H9 (cell line): ENCODE measurements at regions not wholly inside any gene's neighbourhood (a gene's known extent, or its start where the extent isn't known, plus 50 kb on each side); places are given as distances from the start of the nearest gene placed in this dataset.

ENCODE experiments used
- DNase-seq: peaks from one replicate; pipeline ENCODE4 v3.0.0-alpha.2; 2017
- H2AFZ ChIP-seq: one replicate; pipeline ENCODE4 v1.6.1; 2013; ENCODE audit warnings: mild to moderate bottlenecking, low read length, control low read depth, moderate library complexity
- H2AK5ac ChIP-seq: 2 replicates; pipeline ENCODE4 v1.6.1; 2013; ENCODE audit warnings: low read length, control low read depth, mixed read lengths; ENCODE audit not compliant: insufficient read length
- H2BK120ac ChIP-seq: one replicate; pipeline ENCODE4 v1.6.1; 2013; ENCODE audit warnings: low read depth, mild to moderate bottlenecking, low read length, control low read depth, inconsistent platforms; ENCODE audit not compliant: poor library complexity, severe bottlenecking
- H2BK12ac ChIP-seq: 2 replicates; pipeline ENCODE4 v1.6.1; 2013; ENCODE audit warnings: low read length, control low read depth, mixed read lengths, low read depth; ENCODE audit not compliant: insufficient read length
- H2BK15ac ChIP-seq: 2 replicates; pipeline ENCODE4 v1.6.1; 2013; ENCODE audit warnings: low read depth, low read length, control low read depth
- H2BK20ac ChIP-seq: one replicate; pipeline ENCODE4 v1.6.1; 2013; ENCODE audit warnings: low read depth, mild to moderate bottlenecking, low read length, control low read depth, inconsistent platforms; ENCODE audit not compliant: poor library complexity, severe bottlenecking
- H2BK5ac ChIP-seq: 2 replicates; pipeline ENCODE4 v1.6.1; 2013; ENCODE audit warnings: low read length, control low read depth, mixed read lengths; ENCODE audit not compliant: insufficient read length
- H3K14ac ChIP-seq: 2 replicates; pipeline ENCODE4 v1.6.1; 2013; ENCODE audit warnings: low read length, control low read depth; ENCODE audit not compliant: insufficient read depth
- H3K18ac ChIP-seq: 2 replicates; pipeline ENCODE4 v1.6.1; 2013; ENCODE audit warnings: low read depth, mild to moderate bottlenecking, mixed read lengths, low read length, control low read depth; ENCODE audit not compliant: insufficient read length
- H3K23ac ChIP-seq: 2 replicates; pipeline ENCODE4 v1.6.1; 2013; ENCODE audit warnings: low read length, control low read depth, mixed read lengths, low read depth; ENCODE audit not compliant: insufficient read length
- H3K23me2 ChIP-seq: 2 replicates; pipeline ENCODE4 v1.6.1; 2013; ENCODE audit warnings: low read depth, mild to moderate bottlenecking, mixed read lengths, low read length, control low read depth; ENCODE audit not compliant: insufficient read length, poor library complexity, severe bottlenecking
- H3K27ac ChIP-seq: 2 replicates; pipeline ENCODE4 v1.5.1; 2013; ENCODE audit warnings: low read length, control low read depth, mixed read lengths, low read depth; ENCODE audit not compliant: insufficient read length
- H3K27me3 ChIP-seq: 2 replicates; pipeline ENCODE4 v1.6.1; 2013; ENCODE audit warnings: low read length, control low read depth, inconsistent platforms; ENCODE audit not compliant: insufficient read depth
- H3K4ac ChIP-seq: 2 replicates; pipeline ENCODE4 v1.6.1; 2013; ENCODE audit warnings: low read depth, mild to moderate bottlenecking, control low read depth, inconsistent platforms, low read length, moderate library complexity
- H3K4me1 ChIP-seq: 2 replicates; pipeline ENCODE4 v1.6.1; 2013; ENCODE audit warnings: low read length, control low read depth, inconsistent platforms; ENCODE audit not compliant: insufficient read depth
- H3K4me2 ChIP-seq: 2 replicates; pipeline ENCODE4 v1.6.1; 2013; ENCODE audit warnings: low read length, control low read depth, mixed read lengths; ENCODE audit not compliant: insufficient read length, insufficient read depth
- H3K56ac ChIP-seq: 2 replicates; pipeline ENCODE4 v1.6.1; 2013; ENCODE audit warnings: low read depth, mild to moderate bottlenecking, mixed read lengths, low read length, control low read depth; ENCODE audit not compliant: insufficient read length
- H3K79me1 ChIP-seq: 2 replicates; pipeline ENCODE4 v1.6.1; 2013; ENCODE audit warnings: low read depth, mild to moderate bottlenecking, moderate library complexity, low read length, control low read depth, inconsistent platforms; ENCODE audit not compliant: insufficient read depth, poor library complexity, severe bottlenecking
- H3K79me2 ChIP-seq: 2 replicates; pipeline ENCODE4 v1.6.1; 2013; ENCODE audit warnings: low read length, control low read depth, inconsistent platforms; ENCODE audit not compliant: insufficient read depth
- H3K9ac ChIP-seq: 2 replicates; pipeline ENCODE4 v1.6.1; 2013; ENCODE audit warnings: low read length, control low read depth, mixed read lengths; ENCODE audit not compliant: insufficient read length; ENCODE audit errors: extremely low read depth
- H3K9me3 ChIP-seq: one replicate; pipeline ENCODE4 v1.6.1; 2013; ENCODE audit warnings: low read depth, low read length, inconsistent platforms; ENCODE audit not compliant: control insufficient read depth
- H3T11ph ChIP-seq: one replicate; pipeline ENCODE4 v1.6.1; 2013; ENCODE audit warnings: mild to moderate bottlenecking, low read length, control low read depth, inconsistent platforms
- H4K20me1 ChIP-seq: one replicate; pipeline ENCODE4 v1.6.1; 2013; ENCODE audit not compliant: control insufficient read depth, insufficient read length, insufficient read depth
- H4K5ac ChIP-seq: 2 replicates; pipeline ENCODE4 v1.6.1; 2013; ENCODE audit warnings: low read depth, mild to moderate bottlenecking, mixed read lengths, low read length, control low read depth; ENCODE audit not compliant: insufficient read length
- H4K8ac ChIP-seq: replicated peaks from 2 replicates; pipeline ENCODE4 v1.6.1; 2013; ENCODE audit warnings: low read length, control low read depth, mixed read lengths, low read depth; ENCODE audit not compliant: insufficient read length
- H4K91ac ChIP-seq: 2 replicates; pipeline ENCODE4 v1.6.1; 2013; ENCODE audit warnings: low read depth, mild to moderate bottlenecking, moderate library complexity, mixed read lengths, low read length, control low read depth; ENCODE audit not compliant: insufficient read length
- H3K27ac Mint-ChIP-seq, 3 experiments: 2 replicates in 2 of 3; 3 replicates in 1 of 3; pipeline ENCODE4 v1.8.0; 2020 to 2021; ENCODE audit warnings: mixed read lengths in 3 of 3, mild to moderate bottlenecking in 1 of 3, moderate library complexity in 1 of 3
- H3K27me3 Mint-ChIP-seq: 2 replicates; pipeline ENCODE4 v1.8.0; 2021; ENCODE audit warnings: low read depth, mild to moderate bottlenecking, moderate library complexity, mixed read lengths
- H3K36me3 Mint-ChIP-seq, 3 experiments: 2 replicates in 2 of 3; 3 replicates in 1 of 3; pipeline ENCODE4 v1.8.0; 2020 to 2021; ENCODE audit warnings: low read depth in 3 of 3, mixed read lengths in 3 of 3; ENCODE audit not compliant: insufficient read depth in 1 of 3
- H3K4me1 Mint-ChIP-seq, 2 experiments: 2 replicates each; pipeline ENCODE4 v1.8.0; 2020; ENCODE audit warnings: mixed read lengths in 2 of 2
- H3K4me3 Mint-ChIP-seq, 2 experiments: 2 replicates in 1 of 2; 3 replicates in 1 of 2; pipeline ENCODE4 v1.8.0; 2020 to 2021; ENCODE audit warnings: mild to moderate bottlenecking in 2 of 2, mixed read lengths in 2 of 2, moderate library complexity in 1 of 2
- H3K9me3 Mint-ChIP-seq, 2 experiments: 2 replicates in 1 of 2; 3 replicates in 1 of 2; pipeline ENCODE4 v1.8.0; 2020; ENCODE audit warnings: mild to moderate bottlenecking in 2 of 2, mixed read lengths in 2 of 2, moderate library complexity in 1 of 2
- WGBS: extraction: QIAGEN DNeasy Blood & Tissue Kit; methylation state at CpG from one replicate; pipeline ENCODE4 v1.1.7; 2013; ENCODE audit warnings: missing lambda C conversion rate, low lambda C conversion rate, mixed read lengths; ENCODE audit not compliant: insufficient read length; ENCODE audit errors: extremely low coverage; 5-methylcytosine and 5-hydroxymethylcytosine counted together
- TF ChIP-seq, protein P1 (sequence below): fragments of 200-600 bp; sonication (generic); conservative IDR thresholded peaks from 3 replicates; pipeline ENCODE4 v1.8.0; 2021; ENCODE audit warnings: antibody characterized with exemption, mild to moderate bottlenecking

DNA sequence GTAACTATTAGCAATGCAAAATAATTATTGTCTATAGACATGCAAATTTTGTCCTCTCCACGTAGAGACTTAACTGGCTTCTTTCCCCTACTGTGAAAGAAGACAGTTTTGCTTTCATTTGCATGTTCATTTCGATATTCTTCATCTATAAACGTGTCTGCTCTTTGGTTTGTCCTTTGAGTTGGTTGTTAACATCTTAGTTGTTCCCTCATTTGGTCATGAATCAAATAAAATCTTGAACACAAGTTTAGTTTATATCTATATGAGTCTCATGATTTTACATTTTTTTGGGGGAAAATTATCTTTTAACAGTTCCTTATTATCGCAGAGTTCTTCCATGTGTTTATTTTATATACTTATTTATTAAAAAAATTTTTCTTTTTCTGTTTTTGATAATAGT is 214.4 kb downstream of the UTP18 start:
- Histone ChIP-seq H3K4me2 (no peak overlapping the region), H3K4me1 (no peaks in the 10 kb centered on the region; the same call in 1 of the 2 replicates), H2BK12ac (no peak overlapping the region), H4K91ac (no peak overlapping the region), H4K8ac (no peak overlapping the region), H3K27me3 (no peaks in the 10 kb centered on the region), H2BK15ac (no peak overlapping the region), H3K79me1 (no peaks in the 10 kb centered on the region), H3K4ac (no peak overlapping the region), H3K9me3 (no peaks in the 10 kb centered on the region), H3K27ac (no peak overlapping the region), H2BK5ac (no peak overlapping the region), H3K23me2 (no peaks in the 10 kb centered on the region), H3K9ac (no peak overlapping the region), H3K23ac (no peak overlapping the region), H2AFZ (no peak overlapping the region), H2BK20ac (no peak overlapping the region), H2BK120ac (no peak overlapping the region), H3K18ac (no peak overlapping the region), H2AK5ac (no peak overlapping the region), H3T11ph (no peak overlapping the region), H3K14ac (no peak overlapping the region), H4K5ac (no peak overlapping the region), H4K20me1 (no peaks in the 10 kb centered on the region), H3K56ac (no peak overlapping the region), H3K79me2 (no peaks in the 10 kb centered on the region)
- TF ChIP-seq, protein P1, sequence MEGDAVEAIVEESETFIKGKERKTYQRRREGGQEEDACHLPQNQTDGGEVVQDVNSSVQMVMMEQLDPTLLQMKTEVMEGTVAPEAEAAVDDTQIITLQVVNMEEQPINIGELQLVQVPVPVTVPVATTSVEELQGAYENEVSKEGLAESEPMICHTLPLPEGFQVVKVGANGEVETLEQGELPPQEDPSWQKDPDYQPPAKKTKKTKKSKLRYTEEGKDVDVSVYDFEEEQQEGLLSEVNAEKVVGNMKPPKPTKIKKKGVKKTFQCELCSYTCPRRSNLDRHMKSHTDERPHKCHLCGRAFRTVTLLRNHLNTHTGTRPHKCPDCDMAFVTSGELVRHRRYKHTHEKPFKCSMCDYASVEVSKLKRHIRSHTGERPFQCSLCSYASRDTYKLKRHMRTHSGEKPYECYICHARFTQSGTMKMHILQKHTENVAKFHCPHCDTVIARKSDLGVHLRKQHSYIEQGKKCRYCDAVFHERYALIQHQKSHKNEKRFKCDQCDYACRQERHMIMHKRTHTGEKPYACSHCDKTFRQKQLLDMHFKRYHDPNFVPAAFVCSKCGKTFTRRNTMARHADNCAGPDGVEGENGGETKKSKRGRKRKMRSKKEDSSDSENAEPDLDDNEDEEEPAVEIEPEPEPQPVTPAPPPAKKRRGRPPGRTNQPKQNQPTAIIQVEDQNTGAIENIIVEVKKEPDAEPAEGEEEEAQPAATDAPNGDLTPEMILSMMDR, result no peak
- Mint-ChIP-seq H3K27ac (no peak overlapping the region), H3K27me3 (peaks cover 4% of the 10 kb centered on the region), H3K4me3 (no peak overlapping the region), H3K9me3 (no peaks in the 10 kb centered on the region), H3K4me1 (peaks cover 22 to 31% of the 10 kb centered on the region in 2 experiments), H3K36me3 (no peaks in the 10 kb centered on the region)
- no peak for DNase-seq
- WGBS, result no CpG with 5 or more reads among the region's 4 CpGs
